SK-N-SH treated with all-trans-retinoic acid at 6 μM for 48 hours (cell line): ENCODE measurements at regions not wholly inside any gene's neighbourhood (a gene's known extent, or its start where the extent isn't known, plus 50 kb on each side); places are given as distances from the start of the nearest gene placed in this dataset.

Experiments
- ARNTL ChIP-seq: fragments of 450-650 bp; formaldehyde crosslinking; IDR thresholded peaks from 2 replicates; pipeline ENCODE4 v1.5.0; 2020; ENCODE audit warnings: low read depth, mild to moderate bottlenecking, moderate library complexity, borderline replicate concordance
- BACH2 ChIP-seq: fragments of 250-450 bp; sonication (Bioruptor Pico); IDR thresholded peaks from 2 replicates; pipeline ENCODE4 v1.9.0; 2021; ENCODE audit warnings: mild to moderate bottlenecking, borderline replicate concordance
- ESRRG ChIP-seq: fragments of 250-450 bp; sonication (Bioruptor Pico); IDR thresholded peaks from 2 replicates; pipeline ENCODE4 v1.6.1; 2021; ENCODE audit warnings: mild to moderate bottlenecking
- OSR1 ChIP-seq: fragments of 250-450 bp; sonication (Bioruptor Pico); IDR thresholded peaks from 2 replicates; pipeline ENCODE4 v1.8.0; 2022; ENCODE audit warnings: moderate library complexity, mild to moderate bottlenecking, inconsistent platforms
- RARB ChIP-seq: fragments of 250-450 bp; sonication (Bioruptor Pico); IDR thresholded peaks from 2 replicates; pipeline ENCODE4 v1.8.0; 2021; ENCODE audit warnings: mild to moderate bottlenecking, moderate library complexity
- TCF4 ChIP-seq: fragments of 250-450 bp; sonication (Bioruptor Pico); IDR thresholded peaks from 2 replicates; pipeline ENCODE4 v1.8.0; 2021; ENCODE audit warnings: mild to moderate bottlenecking, moderate library complexity, borderline replicate concordance
- ZC3H10 ChIP-seq: fragments of 250-450 bp; sonication (Bioruptor Pico); IDR thresholded peaks from 2 replicates; pipeline ENCODE4 v1.5.1; 2021; ENCODE audit warnings: mild to moderate bottlenecking, moderate library complexity
- ZFP3 ChIP-seq: fragments of 250-450 bp; sonication (Bioruptor Pico); IDR thresholded peaks from 2 replicates; pipeline ENCODE4 v1.5.0; 2020; ENCODE audit warnings: mild to moderate bottlenecking, moderate library complexity
- ZNF70 ChIP-seq: fragments of 450-650 bp; formaldehyde crosslinking; IDR thresholded peaks from 2 replicates; pipeline ENCODE4 v1.5.0; 2020; ENCODE audit warnings: mild to moderate bottlenecking, moderate library complexity
- TF ChIP-seq, protein P1 (sequence below): fragments of 250-450 bp; sonication (Bioruptor Pico); IDR thresholded peaks from 2 replicates; pipeline ENCODE4 v1.8.0; 2020; ENCODE audit warnings: mild to moderate bottlenecking, moderate library complexity, borderline replicate concordance

- TF ChIP-seq ZNF70 (CRISPR knock-in tag) (no peak), BACH2 (no peak), RARB (CRISPR knock-in tag) (no peak), ESRRG (CRISPR knock-in tag) (no peak), ZC3H10 (CRISPR knock-in tag) (no peak), TCF4 (no peak), ARNTL (CRISPR knock-in tag) (no peak), OSR1 (CRISPR knock-in tag) (no peak), ZFP3 (CRISPR knock-in tag) (no peak)
- TF ChIP-seq, protein P1, sequence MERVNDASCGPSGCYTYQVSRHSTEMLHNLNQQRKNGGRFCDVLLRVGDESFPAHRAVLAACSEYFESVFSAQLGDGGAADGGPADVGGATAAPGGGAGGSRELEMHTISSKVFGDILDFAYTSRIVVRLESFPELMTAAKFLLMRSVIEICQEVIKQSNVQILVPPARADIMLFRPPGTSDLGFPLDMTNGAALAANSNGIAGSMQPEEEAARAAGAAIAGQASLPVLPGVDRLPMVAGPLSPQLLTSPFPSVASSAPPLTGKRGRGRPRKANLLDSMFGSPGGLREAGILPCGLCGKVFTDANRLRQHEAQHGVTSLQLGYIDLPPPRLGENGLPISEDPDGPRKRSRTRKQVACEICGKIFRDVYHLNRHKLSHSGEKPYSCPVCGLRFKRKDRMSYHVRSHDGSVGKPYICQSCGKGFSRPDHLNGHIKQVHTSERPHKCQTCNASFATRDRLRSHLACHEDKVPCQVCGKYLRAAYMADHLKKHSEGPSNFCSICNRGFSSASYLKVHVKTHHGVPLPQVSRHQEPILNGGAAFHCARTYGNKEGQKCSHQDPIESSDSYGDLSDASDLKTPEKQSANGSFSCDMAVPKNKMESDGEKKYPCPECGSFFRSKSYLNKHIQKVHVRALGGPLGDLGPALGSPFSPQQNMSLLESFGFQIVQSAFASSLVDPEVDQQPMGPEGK (CRISPR knock-in tag), result no peak
These were observed 66.2 kb upstream of the NFE2L3 start for GRCh38 chr7:26085771-26086170.
